Endothelial cell (in vitro differentiated cells): ENCODE measurements at regions not wholly inside any gene's neighbourhood (a gene's known extent, or its start where the extent isn't known, plus 50 kb on each side); places are given as distances from the start of the nearest gene placed in this dataset.

Source experiments
- DNase-seq: peaks from one replicate; pipeline ENCODE4 v3.0.0; 2021; ENCODE audit warnings: low spot score
- H3K27ac Mint-ChIP-seq: one replicate; pipeline ENCODE4 v1.8.0; 2021; ENCODE audit warnings: mixed read lengths, inconsistent platforms; ENCODE audit not compliant: unreplicated experiment
- H3K27me3 Mint-ChIP-seq: one replicate; pipeline ENCODE4 v1.8.0; 2021; ENCODE audit warnings: mild to moderate bottlenecking, moderate library complexity, mixed read lengths, inconsistent platforms; ENCODE audit not compliant: unreplicated experiment
- H3K36me3 Mint-ChIP-seq: one replicate; pipeline ENCODE4 v1.8.0; 2021; ENCODE audit warnings: mild to moderate bottlenecking, low read depth, mixed read lengths, inconsistent platforms; ENCODE audit not compliant: unreplicated experiment
- H3K4me1 Mint-ChIP-seq: one replicate; pipeline ENCODE4 v1.8.0; 2021; ENCODE audit warnings: mild to moderate bottlenecking, mixed read lengths, inconsistent platforms; ENCODE audit not compliant: unreplicated experiment
- H3K4me3 Mint-ChIP-seq: one replicate; pipeline ENCODE4 v1.8.0; 2021; ENCODE audit warnings: mild to moderate bottlenecking, mixed read lengths, inconsistent platforms; ENCODE audit not compliant: unreplicated experiment
- H3K9me3 Mint-ChIP-seq: one replicate; pipeline ENCODE4 v1.8.0; 2021; ENCODE audit warnings: mixed read lengths, inconsistent platforms; ENCODE audit not compliant: unreplicated experiment
- TF ChIP-seq, protein P1 (sequence below): fragments of 200-600 bp; sonication (generic); IDR thresholded peaks from one replicate; pipeline ENCODE4 v1.5.0; 2021; ENCODE audit warnings: antibody characterized with exemption; ENCODE audit not compliant: unreplicated experiment

DNA sequence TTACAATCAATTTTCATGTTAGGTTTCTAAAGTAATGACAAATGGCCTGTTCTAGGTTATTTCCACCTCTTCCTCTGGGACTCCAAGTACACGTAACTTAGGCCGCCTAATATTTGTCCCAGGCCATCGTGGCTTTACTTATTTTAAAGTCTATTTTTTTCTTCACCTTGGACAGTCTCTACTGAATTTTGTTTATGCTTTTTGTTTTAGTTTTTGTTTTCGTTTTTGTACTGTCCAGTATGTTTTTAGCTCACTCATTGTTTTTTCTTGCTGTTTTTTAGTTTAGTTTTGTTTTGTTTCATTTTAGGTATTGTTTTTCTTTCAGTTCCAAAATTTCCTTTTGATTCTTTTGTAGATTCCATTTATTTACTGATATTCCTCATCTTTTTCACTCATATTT lies 187.7 kb upstream of the RNPC3 start:
- no peak overlapping the region for H3K27ac Mint-ChIP-seq
- H3K4me1 Mint-ChIP-seq, result peaks cover 14% of the 10 kb centered on the region
- H3K9me3 Mint-ChIP-seq, result no peaks in the 10 kb centered on the region
- no peaks in the 10 kb centered on the region for H3K36me3 Mint-ChIP-seq
- H3K4me3 Mint-ChIP-seq, result no peak overlapping the region
- peaks cover 2% of the 10 kb centered on the region for H3K27me3 Mint-ChIP-seq
- no peak for DNase-seq
- TF ChIP-seq, protein P1, sequence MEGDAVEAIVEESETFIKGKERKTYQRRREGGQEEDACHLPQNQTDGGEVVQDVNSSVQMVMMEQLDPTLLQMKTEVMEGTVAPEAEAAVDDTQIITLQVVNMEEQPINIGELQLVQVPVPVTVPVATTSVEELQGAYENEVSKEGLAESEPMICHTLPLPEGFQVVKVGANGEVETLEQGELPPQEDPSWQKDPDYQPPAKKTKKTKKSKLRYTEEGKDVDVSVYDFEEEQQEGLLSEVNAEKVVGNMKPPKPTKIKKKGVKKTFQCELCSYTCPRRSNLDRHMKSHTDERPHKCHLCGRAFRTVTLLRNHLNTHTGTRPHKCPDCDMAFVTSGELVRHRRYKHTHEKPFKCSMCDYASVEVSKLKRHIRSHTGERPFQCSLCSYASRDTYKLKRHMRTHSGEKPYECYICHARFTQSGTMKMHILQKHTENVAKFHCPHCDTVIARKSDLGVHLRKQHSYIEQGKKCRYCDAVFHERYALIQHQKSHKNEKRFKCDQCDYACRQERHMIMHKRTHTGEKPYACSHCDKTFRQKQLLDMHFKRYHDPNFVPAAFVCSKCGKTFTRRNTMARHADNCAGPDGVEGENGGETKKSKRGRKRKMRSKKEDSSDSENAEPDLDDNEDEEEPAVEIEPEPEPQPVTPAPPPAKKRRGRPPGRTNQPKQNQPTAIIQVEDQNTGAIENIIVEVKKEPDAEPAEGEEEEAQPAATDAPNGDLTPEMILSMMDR, result no peak

DNA sequence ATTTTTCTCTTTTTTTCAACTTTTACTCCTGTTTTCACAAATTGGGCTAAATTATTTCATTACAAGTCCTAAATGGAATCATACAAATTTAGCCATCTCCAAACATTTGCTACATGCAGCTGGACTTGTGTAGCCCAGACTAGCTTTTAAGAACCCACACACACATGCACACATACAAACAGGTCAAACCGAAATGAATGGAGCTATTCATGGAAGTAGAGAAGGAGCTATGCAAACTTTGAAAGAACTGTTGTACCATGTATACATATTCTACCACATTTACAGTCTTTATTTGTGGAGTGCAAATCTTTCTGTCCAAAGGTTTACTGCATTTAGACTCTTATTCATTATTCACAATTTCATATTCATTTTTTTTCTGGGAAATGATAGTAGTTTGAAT lies 189.1 kb upstream of the RNPC3 start:
- H3K27ac Mint-ChIP-seq, result no peak overlapping the region
- H3K9me3 Mint-ChIP-seq, result no peaks in the 10 kb centered on the region
- TF ChIP-seq, protein P1, result no peak
- H3K36me3 Mint-ChIP-seq, result no peaks in the 10 kb centered on the region
- H3K4me3 Mint-ChIP-seq, result no peak overlapping the region
- no peak for DNase-seq
- H3K27me3 Mint-ChIP-seq, result peaks cover 1% of the 10 kb centered on the region
- peaks cover 14% of the 10 kb centered on the region for H3K4me1 Mint-ChIP-seq

- DNase-seq, result no peak
- TF ChIP-seq, protein P1, result no peak
- H3K36me3 Mint-ChIP-seq, result no peaks in the 10 kb centered on the region
- no peaks in the 10 kb centered on the region for H3K27me3 Mint-ChIP-seq
- no peak overlapping the region for H3K27ac Mint-ChIP-seq
- no peaks in the 10 kb centered on the region for H3K9me3 Mint-ChIP-seq
- H3K4me1 Mint-ChIP-seq, result peaks cover 3% of the 10 kb centered on the region
- H3K4me3 Mint-ChIP-seq, result no peak overlapping the region
Observed at GRCh38 chr1:103333141-103333540, 192.4 kb upstream of the RNPC3 start.

- Mint-ChIP-seq H3K4me1 (no peaks in the 10 kb centered on the region), H3K36me3 (no peaks in the 10 kb centered on the region), H3K4me3 (no peak overlapping the region), H3K9me3 (no peaks in the 10 kb centered on the region), H3K27ac (no peak overlapping the region), H3K27me3 (no peaks in the 10 kb centered on the region)
- TF ChIP-seq, protein P1, result no peak
- DNase-seq, result no peak
Observed at GRCh38 chr1:103327054-103327719, 198.3 kb upstream of the RNPC3 start.

DNA sequence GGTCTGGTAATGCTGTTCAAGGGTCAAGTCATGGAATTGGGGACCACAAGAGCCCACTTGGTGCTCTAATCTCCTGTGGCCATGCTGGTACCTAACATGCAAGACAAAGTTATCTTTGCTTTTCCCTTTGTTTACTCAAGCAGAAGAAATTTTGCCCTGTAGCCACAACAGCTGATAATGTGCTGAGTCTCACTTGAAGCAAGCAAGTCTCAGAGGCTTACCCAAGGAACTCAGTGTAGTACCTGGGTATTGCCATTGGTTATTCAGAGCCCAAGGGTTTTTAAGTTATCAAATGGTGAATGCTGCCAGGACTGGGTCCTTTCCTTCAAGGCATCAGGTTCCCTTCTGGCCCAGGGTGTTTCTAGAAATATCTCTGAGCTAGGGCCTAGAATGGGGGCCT lies 198.9 kb upstream of the RNPC3 start:
- no peak for DNase-seq
- H3K36me3 Mint-ChIP-seq, result no peaks in the 10 kb centered on the region
- TF ChIP-seq, protein P1, result no peak
- H3K27me3 Mint-ChIP-seq, result no peaks in the 10 kb centered on the region
- no peak overlapping the region for H3K27ac Mint-ChIP-seq
- no peaks in the 10 kb centered on the region for H3K4me1 Mint-ChIP-seq
- no peak overlapping the region for H3K4me3 Mint-ChIP-seq
- no peaks in the 10 kb centered on the region for H3K9me3 Mint-ChIP-seq
